WTC11 (cell line): ENCODE measurements at regions not wholly inside any gene's neighbourhood (a gene's known extent, or its start where the extent isn't known, plus 50 kb on each side); places are given as distances from the start of the nearest gene placed in this dataset.

Source experiments
- CBFB ChIP-seq: sonication (generic); formaldehyde crosslinking; IDR thresholded peaks from 2 replicates; pipeline ENCODE4 v1.8.1; 2022; ENCODE audit warnings: mild to moderate bottlenecking, low read depth, missing genetic modification reagents
- CREM ChIP-seq: sonication (generic); formaldehyde crosslinking; IDR thresholded peaks from 2 replicates; pipeline ENCODE4 v1.8.1; 2022; ENCODE audit warnings: mild to moderate bottlenecking, missing genetic modification reagents, moderate library complexity
- CTCF ChIP-seq: fragments of 200-600 bp; IDR thresholded peaks from 2 replicates; pipeline ENCODE4 v1.8.0; 2022; ENCODE audit warnings: antibody characterized with exemption
- E2F5 ChIP-seq: sonication (generic); formaldehyde crosslinking; IDR thresholded peaks from 2 replicates; pipeline ENCODE4 v1.8.1; 2022; ENCODE audit warnings: mild to moderate bottlenecking, moderate library complexity, missing genetic modification reagents
- FOXJ3 ChIP-seq: sonication (generic); formaldehyde crosslinking; IDR thresholded peaks from 2 replicates; pipeline ENCODE4 v1.9.0; 2021; ENCODE audit warnings: missing genetic modification reagents, mild to moderate bottlenecking, borderline replicate concordance
- HMGXB4 ChIP-seq: sonication (generic); formaldehyde crosslinking; IDR thresholded peaks from 2 replicates; pipeline ENCODE4 v1.8.1; 2023; ENCODE audit warnings: mild to moderate bottlenecking, moderate library complexity, missing genetic modification reagents
- NFE2L1 ChIP-seq: sonication (generic); formaldehyde crosslinking; IDR thresholded peaks from 2 replicates; pipeline ENCODE4 v1.8.1; 2023; ENCODE audit warnings: missing genetic modification reagents
- NR2C2 ChIP-seq: sonication (generic); formaldehyde crosslinking; IDR thresholded peaks from 2 replicates; pipeline ENCODE4 v1.8.0; 2022; ENCODE audit warnings: mild to moderate bottlenecking, missing genetic modification reagents
- SMAD4 ChIP-seq: sonication (generic); formaldehyde crosslinking; IDR thresholded peaks from 2 replicates; pipeline ENCODE4 v1.8.0; 2022; ENCODE audit warnings: mild to moderate bottlenecking, missing genetic modification reagents
- SP1 ChIP-seq: sonication (generic); formaldehyde crosslinking; conservative IDR thresholded peaks from 2 replicates; pipeline ENCODE4 v1.8.1; 2022; ENCODE audit warnings: missing genetic modification reagents
- STAT6 ChIP-seq: sonication (generic); formaldehyde crosslinking; conservative IDR thresholded peaks from 2 replicates; pipeline ENCODE4 v1.8.1; 2023; ENCODE audit warnings: mild to moderate bottlenecking, low read depth, missing genetic modification reagents, moderate library complexity
- TEAD4 ChIP-seq: sonication (generic); formaldehyde crosslinking; IDR thresholded peaks from 2 replicates; pipeline ENCODE4 v1.8.0; 2022; ENCODE audit warnings: mild to moderate bottlenecking, missing genetic modification reagents
- ZNF423 ChIP-seq: fragments of 250-450 bp; sonication (Bioruptor Pico); IDR thresholded peaks from 2 replicates; pipeline ENCODE4 v2.1.2; 2022; ENCODE audit warnings: mild to moderate bottlenecking, moderate library complexity
- ZNF512 ChIP-seq: sonication (generic); formaldehyde crosslinking; IDR thresholded peaks from 2 replicates; pipeline ENCODE4 v1.8.1; 2022; ENCODE audit warnings: missing genetic modification reagents, borderline replicate concordance

GRCh38 chr2:217636991-217637561 is 365.7 kb downstream of the TNS1 start:
- no peak for TF ChIP-seq CREM (CRISPR knock-in tag)
- no peak for TF ChIP-seq CTCF
- TF ChIP-seq SMAD4: no peak
- TF ChIP-seq FOXJ3 (CRISPR knock-in tag): no peak
- TF ChIP-seq HMGXB4 (CRISPR knock-in tag): no peak
- TF ChIP-seq TEAD4 (CRISPR knock-in tag): no peak
- TF ChIP-seq ZNF512 (CRISPR knock-in tag): no peak
- no peak for TF ChIP-seq E2F5 (CRISPR knock-in tag)
- TF ChIP-seq ZNF423 (CRISPR knock-in tag): no peak
- no peak for TF ChIP-seq SP1
- TF ChIP-seq STAT6 (CRISPR knock-in tag): no peak
- no peak for TF ChIP-seq NR2C2 (CRISPR knock-in tag)
- no peak for TF ChIP-seq NFE2L1 (CRISPR knock-in tag)
- TF ChIP-seq CBFB (CRISPR knock-in tag): no peak
